PFSK-1 (cell line): ENCODE measurements at regions not wholly inside any gene's neighbourhood (a gene's known extent, or its start where the extent isn't known, plus 50 kb on each side); places are given as distances from the start of the nearest gene placed in this dataset.

Experiments used
- FOXP2 ChIP-seq: optimal IDR thresholded peaks from 2 replicates; pipeline ENCODE3; 2011; ENCODE audit warnings: borderline replicate concordance, control low read depth, inconsistent platforms; ENCODE audit not compliant: insufficient read depth; ENCODE audit errors: extremely low read length, extremely low read depth
- POLR2AphosphoS5 ChIP-seq: IDR thresholded peaks from 2 replicates; pipeline ENCODE4 v1.6.1; 2012; ENCODE audit warnings: low read depth, mild to moderate bottlenecking, control low read depth, low read length, moderate library complexity
- REST ChIP-seq, 2 experiments: IDR thresholded peaks; 2 replicates each; pipeline versions ENCODE4 v1.6.1 to v1.8.0; 2011 to 2012; ENCODE audit warnings: low read depth in 2 of 2, low read length in 2 of 2, control low read depth in 1 of 2, inconsistent platforms in 1 of 2, mild to moderate bottlenecking in 1 of 2, moderate library complexity in 1 of 2; ENCODE audit not compliant: insufficient read depth in 1 of 2
- SIN3A ChIP-seq: IDR thresholded peaks from 2 replicates; pipeline ENCODE4 v1.6.1; 2012; ENCODE audit warnings: mild to moderate bottlenecking, low read length, moderate library complexity, borderline replicate concordance; ENCODE audit not compliant: insufficient read depth
- TAF1 ChIP-seq: IDR thresholded peaks from 2 replicates; pipeline ENCODE4 v1.6.1; 2012; ENCODE audit warnings: low read length, control low read depth, borderline replicate concordance; ENCODE audit not compliant: insufficient read depth

DNA sequence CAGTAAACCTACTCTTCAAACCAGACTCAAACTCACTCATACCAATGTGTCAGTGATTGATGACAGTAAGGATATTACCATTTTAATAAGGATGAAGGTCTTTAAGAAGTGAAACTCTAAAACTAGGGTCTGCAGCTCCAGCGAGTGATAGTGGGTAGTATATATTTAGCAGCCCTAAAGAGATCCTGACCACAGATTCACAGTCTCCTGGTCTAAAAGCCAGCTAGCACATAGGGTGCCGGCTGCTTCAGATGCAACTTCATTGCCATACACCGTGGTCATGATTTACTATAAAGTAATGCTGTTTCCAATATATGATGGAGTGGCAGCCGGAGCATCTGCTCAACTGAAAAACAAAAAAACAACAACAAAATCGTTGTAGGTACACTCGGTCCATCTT lies 99.6 kb upstream of the MDM1 start:
- TF ChIP-seq TAF1 (no peak), SIN3A (no peak), REST (IDR thresholded peaks at IDR 0.05; ENCODE audit: insufficient read depth in 1 of 2, low read depth in 2 of 2, low read length in 2 of 2) (no peak), FOXP2 (no peak), POLR2AphosphoS5 (no peak)

- no peak for TF ChIP-seq REST (IDR thresholded peaks at IDR 0.05; ENCODE audit: insufficient read depth in 1 of 2, low read depth in 2 of 2, low read length in 2 of 2)
- no peak for TF ChIP-seq TAF1
- TF ChIP-seq FOXP2: no peak
- no peak for TF ChIP-seq POLR2AphosphoS5
- no peak for TF ChIP-seq SIN3A
These were observed 100.5 kb upstream of the MDM1 start for GRCh38 chr12:68432622-68433021.

DNA sequence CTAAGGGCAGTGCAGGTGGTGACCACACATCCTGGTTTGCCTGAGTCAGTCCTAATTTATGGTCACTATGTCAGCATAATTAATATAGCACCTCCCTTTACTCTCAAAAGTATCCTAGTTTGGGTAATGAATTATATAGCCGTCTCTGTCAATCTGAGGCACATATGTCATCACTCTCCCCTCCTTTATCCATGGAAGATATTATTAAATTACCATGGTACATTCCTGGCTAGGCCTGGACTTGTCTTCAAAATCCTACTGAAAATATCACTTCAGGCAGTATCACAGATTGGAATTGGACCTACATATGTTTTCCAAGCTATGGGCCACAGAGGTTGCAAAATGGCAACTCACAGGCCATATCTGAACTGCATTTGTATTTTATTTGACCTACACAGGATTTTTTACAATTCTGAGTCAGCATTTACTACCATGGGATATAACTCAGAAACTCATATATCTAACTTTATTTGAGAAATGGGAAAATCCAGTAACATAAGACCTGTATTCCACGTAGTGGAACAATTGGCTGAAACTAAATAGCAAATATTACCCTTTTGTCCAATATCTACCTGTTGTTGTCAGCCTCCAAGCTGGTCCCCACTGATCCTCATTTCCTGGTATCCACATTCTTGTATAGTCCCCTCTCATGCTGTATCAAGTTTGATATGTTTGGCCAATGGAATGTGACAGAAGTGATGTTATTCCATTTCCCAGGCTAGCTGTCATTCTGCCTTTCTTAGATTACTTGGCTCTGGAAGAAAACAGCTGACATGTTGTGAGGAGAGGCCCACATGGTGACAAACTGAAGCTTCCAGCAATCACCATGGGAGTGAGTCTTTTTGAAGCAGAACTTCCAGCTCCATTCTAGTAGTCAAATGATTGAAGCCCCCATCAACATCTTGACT lies 102.5 kb upstream of the MDM1 start:
- TF ChIP-seq FOXP2 (no peak), POLR2AphosphoS5 (no peak), TAF1 (no peak), REST (IDR thresholded peaks at IDR 0.05; ENCODE audit: insufficient read depth in 1 of 2, low read depth in 2 of 2, low read length in 2 of 2) (no peak), SIN3A (no peak)

GRCh38 chr12:68435299-68435637 lies 103.1 kb upstream of the MDM1 start:
- no peak for TF ChIP-seq REST (IDR thresholded peaks at IDR 0.05; ENCODE audit: insufficient read depth in 1 of 2, low read depth in 2 of 2, low read length in 2 of 2)
- no peak for TF ChIP-seq POLR2AphosphoS5
- TF ChIP-seq SIN3A: no peak
- no peak for TF ChIP-seq TAF1
- TF ChIP-seq FOXP2: no peak
